ENCODE measurements at regions not wholly inside any gene's neighbourhood (a gene's known extent, or its start where the extent isn't known, plus 50 kb on each side); places are given as distances from the start of the nearest gene placed in this dataset.

- TF ChIP-seq, protein P1, sequence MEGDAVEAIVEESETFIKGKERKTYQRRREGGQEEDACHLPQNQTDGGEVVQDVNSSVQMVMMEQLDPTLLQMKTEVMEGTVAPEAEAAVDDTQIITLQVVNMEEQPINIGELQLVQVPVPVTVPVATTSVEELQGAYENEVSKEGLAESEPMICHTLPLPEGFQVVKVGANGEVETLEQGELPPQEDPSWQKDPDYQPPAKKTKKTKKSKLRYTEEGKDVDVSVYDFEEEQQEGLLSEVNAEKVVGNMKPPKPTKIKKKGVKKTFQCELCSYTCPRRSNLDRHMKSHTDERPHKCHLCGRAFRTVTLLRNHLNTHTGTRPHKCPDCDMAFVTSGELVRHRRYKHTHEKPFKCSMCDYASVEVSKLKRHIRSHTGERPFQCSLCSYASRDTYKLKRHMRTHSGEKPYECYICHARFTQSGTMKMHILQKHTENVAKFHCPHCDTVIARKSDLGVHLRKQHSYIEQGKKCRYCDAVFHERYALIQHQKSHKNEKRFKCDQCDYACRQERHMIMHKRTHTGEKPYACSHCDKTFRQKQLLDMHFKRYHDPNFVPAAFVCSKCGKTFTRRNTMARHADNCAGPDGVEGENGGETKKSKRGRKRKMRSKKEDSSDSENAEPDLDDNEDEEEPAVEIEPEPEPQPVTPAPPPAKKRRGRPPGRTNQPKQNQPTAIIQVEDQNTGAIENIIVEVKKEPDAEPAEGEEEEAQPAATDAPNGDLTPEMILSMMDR (IDR thresholded peaks at IDR 0.05), result no peak
- no peak for TF ChIP-seq POLR2A (IDR thresholded peaks at IDR 0.05)
Measured at GRCh38 chr2:176496761-176497160, 227.5 kb downstream of the MTX2 start.

Measured in stomach (tissue), 4 donors.